Activated T-cell treated with anti-CD3 and anti-CD28 coated beads for 4 hours (primary cell): ENCODE measurements at regions not wholly inside any gene's neighbourhood (a gene's known extent, or its start where the extent isn't known, plus 50 kb on each side); places are given as distances from the start of the nearest gene placed in this dataset.

Source experiments
- DNase-seq: peaks from one replicate; pipeline ENCODE4 v3.0.0-alpha.2; 2020

GRCh38 chr13:53207556-53207955 is 178.9 kb downstream of the OLFM4 start:
- DNase-seq = no peak

- DNase-seq = no peak
These were observed 185.8 kb downstream of the OLFM4 start for GRCh38 chr13:53214433-53214832.

- DNase-seq = no peak
These were observed 186.9 kb downstream of the OLFM4 start for GRCh38 chr13:53215563-53215962.

GRCh38 chr13:53216773-53217172 is 188.2 kb downstream of the OLFM4 start:
- DNase-seq = no peak

GRCh38 chr13:53217194-53217593 is 188.6 kb downstream of the OLFM4 start:
- no peak for DNase-seq

GRCh38 chr13:53220038-53220437 is 191.4 kb downstream of the OLFM4 start:
- no peak for DNase-seq

- no peak for DNase-seq
These were observed 209.1 kb downstream of the OLFM4 start for GRCh38 chr13:53237696-53238095.

- DNase-seq = no peak
These were observed 209.6 kb downstream of the OLFM4 start for GRCh38 chr13:53238261-53238660.

- DNase-seq = no peak
These were observed 211.9 kb downstream of the OLFM4 start for GRCh38 chr13:53240401-53241025.

- no peak for DNase-seq
These were observed 213.3 kb downstream of the OLFM4 start for GRCh38 chr13:53241891-53242348.

- DNase-seq = no peak
These were observed 220.6 kb downstream of the OLFM4 start for GRCh38 chr13:53249236-53249635.

- DNase-seq = no peak
These were observed 221.8 kb downstream of the OLFM4 start for GRCh38 chr13:53250272-53250875.

- no peak for DNase-seq
These were observed 222.4 kb downstream of the OLFM4 start for GRCh38 chr13:53250977-53251376.

GRCh38 chr13:53254500-53254899 is 225.9 kb downstream of the OLFM4 start:
- DNase-seq = no peak

- DNase-seq = no peak
These were observed 227.2 kb downstream of the OLFM4 start for GRCh38 chr13:53255795-53256194.

- DNase-seq = no peak
These were observed 232.0 kb downstream of the OLFM4 start for GRCh38 chr13:53260594-53260993.

GRCh38 chr13:53264751-53265385 is 236.3 kb downstream of the OLFM4 start:
- DNase-seq = no peak

GRCh38 chr13:53266757-53267156 is 238.1 kb downstream of the OLFM4 start:
- DNase-seq = no peak

- no peak for DNase-seq
These were observed 241.0 kb downstream of the OLFM4 start for GRCh38 chr13:53269634-53270033.

GRCh38 chr13:53272873-53273272 is 244.3 kb downstream of the OLFM4 start:
- no peak for DNase-seq

GRCh38 chr13:53276265-53276664 is 247.7 kb downstream of the OLFM4 start:
- DNase-seq = no peak

- no peak for DNase-seq
These were observed 253.1 kb downstream of the OLFM4 start for GRCh38 chr13:53281677-53282076.

- DNase-seq = no peak
These were observed 257.4 kb downstream of the OLFM4 start for GRCh38 chr13:53285896-53286430.

- no peak for DNase-seq
These were observed 269.8 kb downstream of the OLFM4 start for GRCh38 chr13:53298396-53298795.
